Stimulated activated CD4-positive, alpha-beta T cell treated with anti-CD3 and anti-CD28 coated beads, TNF-alpha, amount 100 ng/mL, for 24 hours (primary cell): ENCODE measurements at regions not wholly inside any gene's neighbourhood (a gene's known extent, or its start where the extent isn't known, plus 50 kb on each side); places are given as distances from the start of the nearest gene placed in this dataset.
"Not testable (repeated sequence)": the region's sequence is repeated elsewhere in the genome, so short reads cannot be mapped to it uniquely, and the experiment has no call there.

ENCODE experiments used
- DNase-seq, 3 experiments: peaks; one replicate each; pipeline ENCODE4 v3.0.0-alpha.2; 2020; ENCODE audit warnings: low read depth in 3 of 3

- DNase-seq: no peak
Observed at GRCh38 chr1:29690156-29690555, 453.8 kb downstream of the PTPRU start.

GRCh38 chr1:29689372-29690030, 453.2 kb downstream of the PTPRU start:
- no peak for DNase-seq

DNA sequence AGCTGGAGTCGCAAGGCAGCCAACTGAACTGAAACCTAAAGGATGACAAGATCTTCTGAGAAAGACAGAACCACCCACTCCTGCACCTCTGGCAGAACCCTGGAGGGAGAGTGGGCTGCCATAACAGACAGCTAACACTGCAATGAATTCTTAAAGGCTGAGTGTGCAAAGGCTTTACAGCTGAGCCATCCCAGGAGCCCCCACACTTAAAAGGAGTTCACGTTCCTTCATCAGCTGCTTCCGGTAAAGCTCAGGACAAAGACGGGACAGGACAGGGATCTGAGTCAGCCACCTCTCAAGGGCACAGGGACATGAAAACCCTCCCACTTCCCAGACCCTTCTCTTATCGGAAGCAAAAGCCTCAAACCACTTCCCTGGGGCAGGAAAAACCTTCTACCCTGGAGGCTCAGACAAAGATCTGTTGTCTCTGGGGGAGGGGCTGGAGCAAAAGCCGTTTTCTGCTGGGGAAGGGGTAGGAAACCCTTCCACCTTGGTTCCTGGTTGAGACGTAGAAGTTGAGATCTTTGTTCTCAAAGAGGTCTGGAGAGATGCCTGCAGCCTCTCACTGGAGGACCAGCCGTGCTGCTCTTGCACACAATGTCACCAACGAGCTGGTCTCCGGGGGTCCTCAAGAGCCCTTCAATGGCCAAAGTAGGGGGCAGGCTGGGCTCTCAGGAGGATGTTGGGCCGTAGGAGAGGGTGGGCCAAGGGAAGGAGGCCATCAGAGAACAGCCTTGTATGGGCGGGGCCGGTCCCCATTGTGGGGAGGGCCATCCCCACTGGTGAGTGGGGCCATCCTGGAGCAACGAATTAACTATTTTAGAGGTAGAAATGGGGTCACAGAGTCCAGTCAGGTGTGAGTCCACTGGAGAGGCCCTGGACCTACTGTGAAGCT, 452.4 kb downstream of the PTPRU start:
- no peak for DNase-seq

DNA sequence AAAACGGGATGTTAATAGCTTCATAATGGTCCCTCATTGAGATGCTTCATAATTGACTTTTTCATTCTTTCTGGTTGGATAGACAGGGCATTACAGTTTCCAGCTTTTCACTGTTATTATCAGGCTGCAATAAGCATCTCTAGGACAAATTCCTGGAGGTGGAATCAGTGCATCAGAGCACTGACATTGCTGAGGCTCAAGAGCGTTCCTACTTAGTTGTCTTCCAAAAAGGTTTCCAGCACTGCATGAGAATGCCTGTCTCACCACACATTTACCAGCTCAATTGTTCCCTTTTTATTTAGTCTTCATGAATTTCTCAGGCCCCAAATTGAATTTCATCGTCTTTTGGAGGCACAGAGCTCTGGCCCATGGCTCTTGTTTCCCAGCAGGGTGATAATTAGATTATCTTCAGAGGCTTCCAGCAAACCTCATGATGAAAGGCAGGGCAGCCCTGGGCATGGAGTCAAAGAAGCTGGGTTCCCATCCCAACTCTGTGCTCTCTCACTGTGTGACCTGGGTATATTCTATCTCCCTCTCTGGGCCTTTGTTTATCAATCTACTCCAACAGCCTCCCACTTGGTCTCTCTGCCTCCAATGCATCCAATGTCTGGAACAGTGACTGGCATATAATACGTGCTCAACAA, 451.4 kb downstream of the PTPRU start:
- DNase-seq: no peak

DNA sequence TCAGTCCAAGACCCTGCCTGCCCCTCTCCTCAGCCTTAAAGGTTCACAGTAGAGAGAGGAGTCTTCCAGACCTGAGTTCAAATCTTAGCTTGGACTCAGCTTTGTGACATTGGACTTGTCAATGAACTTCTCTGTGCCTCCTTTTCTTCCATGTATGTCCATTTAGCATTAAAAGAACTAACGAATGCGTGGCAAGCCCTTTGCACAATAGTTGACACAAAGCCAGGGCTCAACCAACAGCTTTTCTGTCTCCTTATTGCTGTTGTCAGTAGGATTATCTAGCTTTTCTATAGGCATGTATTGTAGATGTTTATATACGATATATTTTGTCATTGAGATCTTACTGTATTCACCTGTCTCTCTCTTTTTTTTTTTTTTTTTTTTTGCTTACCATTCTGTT, 450.8 kb downstream of the PTPRU start:
- no peak for DNase-seq

- DNase-seq: no peak
Observed at GRCh38 chr1:29686012-29686930, 449.9 kb downstream of the PTPRU start.

DNA sequence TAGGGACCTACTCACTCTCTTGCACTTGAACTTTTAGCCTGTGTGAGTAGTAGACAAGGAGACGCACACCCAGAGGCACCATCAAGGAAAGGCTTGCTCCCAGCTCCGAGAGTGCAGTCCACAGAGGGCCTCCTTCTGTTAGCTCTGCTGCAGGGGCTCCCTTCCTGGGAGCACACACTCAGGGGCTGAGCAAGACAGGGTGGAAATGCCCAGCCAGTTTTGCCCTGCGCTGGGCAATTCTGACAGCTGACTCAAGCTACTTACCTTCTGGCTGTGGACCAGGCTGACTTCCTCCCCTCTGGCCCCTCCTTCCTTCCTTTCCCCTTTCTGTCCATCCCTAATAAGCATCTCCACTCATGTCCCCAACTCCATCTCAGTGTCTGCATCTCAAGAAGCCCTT, 449.1 kb downstream of the PTPRU start:
- DNase-seq: no peak

- no peak for DNase-seq
Observed at GRCh38 chr1:29684141-29684540, 447.8 kb downstream of the PTPRU start.

DNA sequence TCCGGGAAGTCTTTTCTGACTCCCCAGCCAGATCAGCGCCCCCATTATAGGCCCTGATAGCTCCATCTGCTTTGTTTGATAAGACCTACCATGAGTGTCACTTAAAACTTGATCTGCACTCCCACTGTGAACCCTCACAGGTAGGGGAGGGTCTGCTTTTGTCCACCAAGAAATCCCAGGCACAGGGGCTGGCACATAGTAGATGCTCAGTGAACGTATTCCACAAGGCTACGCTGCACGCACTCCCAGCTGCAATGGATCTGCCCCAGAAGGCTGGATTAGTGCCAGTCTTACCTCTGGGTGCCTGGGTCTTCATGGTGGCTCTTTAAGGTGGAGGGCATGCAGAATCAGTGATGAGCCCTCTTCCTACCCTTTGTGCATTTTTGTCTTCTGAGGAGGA, 447.1 kb downstream of the PTPRU start:
- DNase-seq: no peak

GRCh38 chr1:29682919-29683295, 446.6 kb downstream of the PTPRU start:
- DNase-seq: no peak

GRCh38 chr1:29682171-29682918, 446.0 kb downstream of the PTPRU start:
- no peak for DNase-seq

DNA sequence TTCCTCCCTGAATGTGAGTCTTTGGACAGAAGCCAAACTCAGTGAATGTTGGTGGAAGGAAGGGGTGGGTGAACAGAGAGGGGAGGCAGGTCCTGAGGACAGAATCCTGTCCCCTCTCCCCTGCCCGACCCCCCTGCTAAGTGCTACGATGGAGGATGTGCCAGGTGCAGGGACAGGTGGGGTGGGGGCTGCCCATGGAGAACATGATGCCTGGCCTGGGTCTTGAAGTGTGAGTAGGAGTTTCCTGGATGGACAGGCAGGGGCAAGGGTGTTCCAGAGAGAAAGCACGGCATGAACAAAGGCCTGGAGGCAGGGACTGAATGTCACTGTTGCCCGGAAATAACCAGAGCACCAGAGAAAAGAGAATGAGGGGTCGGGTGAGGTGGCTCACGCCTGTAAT, 445.1 kb downstream of the PTPRU start:
- not testable (repeated sequence) for DNase-seq

DNA sequence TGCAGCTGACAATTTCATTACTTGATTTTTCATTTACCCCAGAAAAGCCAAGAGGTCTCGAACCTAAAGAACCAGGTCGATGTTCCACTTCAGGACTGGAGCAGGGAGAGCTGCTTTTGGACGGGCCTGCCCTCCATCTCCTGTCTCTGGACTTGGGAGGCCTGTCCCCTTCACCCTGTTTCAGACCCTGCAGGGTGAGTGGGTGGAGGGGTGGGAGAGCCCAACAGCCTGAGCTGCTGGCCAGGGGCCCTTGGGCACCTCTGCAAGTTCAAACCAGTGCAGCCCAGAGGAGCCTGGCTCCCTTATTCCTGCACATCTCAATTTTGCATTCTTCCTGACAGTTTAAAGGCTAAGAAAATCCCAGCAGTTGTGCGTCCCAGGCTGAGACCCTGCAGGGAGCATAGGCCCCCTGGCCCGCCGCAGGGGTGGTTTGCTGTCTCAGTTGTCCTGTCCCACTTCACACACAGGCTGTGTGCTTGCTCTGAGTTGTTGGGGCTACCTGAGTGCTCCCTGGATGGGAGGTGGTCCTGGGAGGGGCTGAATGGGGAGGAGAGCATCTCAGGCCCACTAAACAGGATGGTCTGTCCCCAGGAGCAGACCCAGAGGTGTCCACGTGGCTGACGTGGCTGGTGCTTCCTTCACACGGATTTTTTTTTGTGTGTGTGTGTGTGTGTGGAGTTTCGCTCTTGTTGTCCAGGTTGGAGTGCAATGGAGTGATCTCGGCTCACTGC, 443.7 kb downstream of the PTPRU start:
- DNase-seq: no peak

DNA sequence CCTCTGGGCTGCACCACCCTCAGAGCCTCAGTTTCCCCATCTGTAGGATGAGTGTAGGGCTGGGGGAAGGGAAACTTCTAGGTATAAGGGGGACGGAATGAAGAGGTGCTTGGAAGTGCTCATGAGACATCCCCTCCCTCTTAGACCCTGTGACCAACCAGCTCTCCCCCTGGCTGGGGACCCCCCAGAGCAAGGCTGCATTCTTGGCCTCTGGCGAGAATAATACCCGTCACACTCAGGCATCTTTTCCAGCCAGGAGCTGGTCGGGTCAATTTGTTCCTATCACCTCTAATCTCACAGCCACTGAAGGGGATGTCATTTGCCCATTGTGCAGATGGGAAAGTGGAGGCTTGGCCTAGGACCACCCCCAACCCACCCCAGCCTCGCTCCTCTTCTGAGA, 443.0 kb downstream of the PTPRU start:
- no peak for DNase-seq

DNA sequence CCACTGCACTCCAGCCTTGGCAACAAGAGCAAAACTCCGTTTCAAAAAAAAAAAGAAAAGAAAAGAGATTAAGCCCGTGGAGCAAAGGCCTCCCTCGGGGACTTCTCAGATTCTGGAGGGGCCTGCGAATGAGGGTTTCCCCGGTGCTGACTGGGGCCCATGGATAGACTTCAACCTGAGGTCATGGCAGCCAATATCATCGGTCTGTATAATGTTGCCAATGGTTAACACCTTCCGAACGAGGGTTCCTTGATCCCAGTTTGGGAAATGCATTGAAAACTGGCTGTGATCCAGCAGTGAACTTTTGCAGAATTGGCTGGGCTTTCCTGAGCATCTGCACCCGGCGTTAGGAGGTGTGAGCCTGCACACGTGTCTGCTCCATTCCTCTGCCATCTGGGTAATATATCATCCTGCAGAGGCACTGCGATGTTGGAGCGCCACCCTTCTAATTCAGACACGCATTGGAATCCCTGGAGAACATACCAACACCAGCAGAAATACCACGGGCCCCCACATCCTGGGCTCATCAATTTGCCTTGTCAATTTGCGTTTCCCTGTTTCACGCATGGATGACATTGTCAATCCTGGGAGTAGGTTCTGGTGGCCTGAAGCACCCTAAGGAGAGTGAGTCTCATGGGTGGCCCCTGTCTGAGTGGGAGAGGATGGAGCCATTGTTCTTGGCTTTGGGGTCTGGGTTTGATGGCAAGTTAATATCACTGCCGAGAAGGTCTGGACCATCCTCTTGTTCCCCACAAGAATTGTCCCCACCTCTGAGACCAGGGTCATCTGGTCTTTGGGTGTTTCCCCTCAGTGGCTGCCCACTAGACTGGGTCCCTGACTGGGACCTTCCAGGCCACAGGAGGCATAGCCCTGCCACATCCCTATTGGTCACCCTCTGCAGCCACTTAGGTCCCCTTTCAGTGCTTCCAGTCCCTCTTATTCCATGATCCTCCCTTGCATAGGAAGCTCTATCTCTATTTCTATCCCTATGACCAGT, 441.0 kb downstream of the PTPRU start:
- DNase-seq: no peak

DNA sequence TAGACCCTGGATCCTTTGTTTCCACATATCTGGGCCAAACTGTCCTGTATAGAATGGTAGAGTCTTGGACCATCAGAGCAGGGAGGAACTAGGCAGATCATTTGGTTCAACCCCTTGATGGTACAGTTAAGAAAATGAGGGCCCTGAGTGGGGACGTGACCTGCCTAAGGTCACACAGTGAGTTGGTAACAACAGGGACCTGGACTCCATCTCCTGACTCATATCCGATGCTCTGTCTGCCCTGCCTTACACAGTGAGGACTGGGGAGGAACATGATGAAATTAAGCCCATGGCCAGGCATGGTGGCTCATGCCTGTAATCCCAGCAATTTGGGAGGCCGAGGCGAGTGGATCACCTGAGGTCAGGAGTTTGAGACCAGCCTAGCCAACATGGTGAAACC, 440.2 kb downstream of the PTPRU start:
- DNase-seq: no peak

DNA sequence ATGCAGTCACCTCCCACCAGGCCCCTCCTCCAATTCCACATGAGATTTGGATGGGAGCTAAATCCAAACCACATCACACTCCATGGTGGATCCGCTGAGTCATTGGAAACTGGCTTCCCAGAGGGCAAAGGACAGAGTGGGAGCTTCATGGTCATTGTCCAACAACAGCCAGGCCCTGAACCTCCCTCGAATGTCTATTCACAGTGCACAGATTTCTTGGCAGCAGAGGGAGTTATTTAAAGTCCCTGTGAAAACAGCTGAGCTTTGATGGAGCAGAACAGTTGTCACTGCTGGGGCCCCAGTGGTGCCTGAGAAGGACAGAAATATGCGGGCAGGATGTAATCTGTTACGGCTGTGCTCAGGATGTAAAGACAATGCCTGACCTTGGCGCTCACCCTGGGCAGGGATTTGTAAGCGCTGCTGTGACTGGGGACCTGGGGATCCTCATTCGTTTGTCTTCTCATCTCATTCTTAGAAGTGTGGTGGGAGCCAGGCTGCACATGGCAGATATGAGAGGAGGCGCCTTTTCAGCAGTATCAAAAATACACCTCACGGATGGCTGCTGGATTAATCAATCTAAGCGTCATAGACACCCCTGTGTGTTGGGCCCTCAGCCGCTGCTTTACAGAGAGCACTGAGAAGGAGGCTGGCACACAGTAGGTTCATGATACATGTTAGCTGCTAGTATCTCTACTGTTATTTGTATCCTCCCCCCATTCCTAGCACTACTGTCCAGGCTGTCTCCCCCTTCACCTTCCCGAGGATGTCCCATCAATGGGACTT, 439.4 kb downstream of the PTPRU start:
- DNase-seq: no peak

DNA sequence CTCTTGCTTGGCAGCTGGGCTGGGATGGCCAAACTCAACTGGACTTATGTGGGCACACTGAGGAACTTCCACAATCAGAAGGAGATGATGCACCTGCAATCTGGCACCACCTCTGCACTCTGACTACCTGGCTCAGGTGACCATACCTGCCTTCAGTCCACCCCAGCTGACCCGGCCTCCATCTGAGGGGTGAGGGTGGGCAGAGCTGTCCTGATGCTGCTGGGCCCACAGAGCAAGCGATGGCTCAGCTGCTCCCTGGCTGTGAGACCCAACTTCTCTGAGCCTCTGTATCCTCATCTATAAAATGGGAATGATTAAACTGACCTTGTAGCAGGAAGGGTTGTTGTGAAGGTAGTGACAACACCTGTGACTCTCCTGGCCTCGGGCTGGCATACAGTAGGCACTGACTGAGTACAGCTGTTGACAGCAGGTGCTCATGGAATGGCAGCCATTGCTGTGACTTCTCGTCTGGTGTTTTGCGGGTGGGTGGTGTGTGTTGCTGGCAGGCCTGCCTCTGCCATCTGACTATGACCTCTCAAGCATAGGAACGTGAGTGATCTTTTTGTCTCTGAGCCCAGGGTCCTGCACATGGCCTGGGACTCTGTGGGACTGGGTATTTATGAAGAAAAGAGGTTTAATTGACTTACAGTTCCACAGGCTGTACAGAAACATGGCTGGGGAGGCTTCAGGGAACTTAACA, 438.5 kb downstream of the PTPRU start:
- no peak for DNase-seq
